ENCODE measurements at regions not wholly inside any gene's neighbourhood (a gene's known extent, or its start where the extent isn't known, plus 50 kb on each side); places are given as distances from the start of the nearest gene placed in this dataset.
A peak's percentile ranks its signal among the peaks of the same experiment; 100 is the strongest.
"Not testable (repeated sequence)": the region's sequence is repeated elsewhere in the genome, so short reads cannot be mapped to it uniquely, and the experiment has no call there.

- TF ChIP-seq CTCF (IDR thresholded peaks at IDR 0.05), result no peak
- no peak for TF ChIP-seq EP300 (IDR thresholded peaks at IDR 0.05)
- DNase-seq, result no peak
- intact Hi-C loops (cut with DNase I; ENCODE audit: low total_unique reads), result no loop called here
- 89 to 95% (median 92%) methylated on average over 3 of the region's 3 CpGs for WGBS, 5 donors
- H3K4me3 ChIP-seq, result no peak overlapping the region
- H3K9me3 ChIP-seq, result no peaks in the 10 kb centered on the region
- no peak overlapping the region for H3K27ac ChIP-seq
- no peaks in the 10 kb centered on the region for H3K4me1 ChIP-seq
- no peaks in the 10 kb centered on the region for H3K27me3 ChIP-seq
- H3K36me3 ChIP-seq, result no peaks in the 10 kb centered on the region
Measured at GRCh38 chr3:94643400-94643799, 580.5 kb downstream of the NSUN3 start.

DNA sequence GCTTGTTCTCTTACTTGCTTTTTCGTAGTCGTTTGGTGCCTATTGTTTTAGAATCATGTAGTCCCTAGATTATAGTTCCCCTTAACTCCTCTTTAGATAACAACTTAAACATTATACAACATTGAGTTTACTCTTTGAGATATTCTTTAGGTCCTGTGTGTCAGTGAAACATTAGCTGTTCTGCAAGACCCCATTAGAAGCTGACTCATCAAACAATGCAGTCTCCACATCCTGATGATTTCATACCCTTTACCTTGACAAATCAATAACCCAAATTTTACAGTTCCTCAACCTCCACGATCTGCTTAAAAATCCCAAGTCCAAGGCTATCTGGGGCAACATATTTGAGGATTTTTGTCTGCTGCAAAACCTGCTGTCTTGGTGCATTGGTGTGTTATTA, 582.9 kb downstream of the NSUN3 start:
- Histone ChIP-seq H3K9me3 (no peaks in the 10 kb centered on the region), H3K36me3 (no peaks in the 10 kb centered on the region), H3K4me3 (no peak overlapping the region), H3K4me1 (peaks cover 0 to 3% (median 0%) of the 10 kb centered on the region in 4 donors), H3K27me3 (no peaks in the 10 kb centered on the region), H3K27ac (no peak overlapping the region)
- no peak for DNase-seq
- WGBS, 5 donors, result 36 to 63% (median 56%) methylated on average over 3 of the region's 3 CpGs
- TF ChIP-seq CTCF (IDR thresholded peaks at IDR 0.05), result no peak
- no peak for TF ChIP-seq POLR2A (IDR thresholded peaks at IDR 0.05)
- TF ChIP-seq POLR2AphosphoS5 (IDR thresholded peaks at IDR 0.05), result no peak
- TF ChIP-seq EP300 (IDR thresholded peaks at IDR 0.05), result no peak
- intact Hi-C loops (cut with DNase I; ENCODE audit: low total_unique reads), result no loop called here

DNA sequence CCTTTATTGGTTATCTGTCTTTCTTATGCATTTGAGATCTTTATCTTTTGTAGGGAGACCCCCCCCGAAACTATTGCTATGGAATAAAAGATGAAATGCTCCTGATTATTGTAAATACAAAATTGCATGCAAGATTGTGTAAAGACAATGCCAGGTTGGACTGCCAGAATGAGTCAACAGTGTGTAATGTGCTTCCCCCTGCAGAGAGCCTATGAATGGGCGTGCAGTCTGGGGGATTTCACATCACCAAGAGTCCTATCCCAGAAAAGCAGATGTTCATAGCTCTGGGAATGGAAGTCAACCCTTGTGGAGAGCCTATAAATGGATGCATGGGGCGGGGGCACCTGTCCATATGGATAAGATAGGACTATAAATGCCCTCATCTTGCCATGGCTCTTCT, 584.3 kb downstream of the NSUN3 start:
- Histone ChIP-seq H3K4me3 (no peak overlapping the region), H3K27me3 (no peaks in the 10 kb centered on the region), H3K9me3 (no peaks in the 10 kb centered on the region), H3K4me1 (peaks cover 0 to 3% (median 0%) of the 10 kb centered on the region in 4 donors), H3K27ac (no peak overlapping the region), H3K36me3 (no peaks in the 10 kb centered on the region)
- intact Hi-C loops (cut with DNase I; ENCODE audit: low total_unique reads), result no loop called here
- WGBS, 5 donors, result 57 to 80% (median 73%) methylated on average over 3 of the region's 3 CpGs
- no peak for TF ChIP-seq POLR2A (IDR thresholded peaks at IDR 0.05)
- no peak for TF ChIP-seq EP300 (IDR thresholded peaks at IDR 0.05)
- no peak for TF ChIP-seq CTCF (IDR thresholded peaks at IDR 0.05)
- TF ChIP-seq POLR2AphosphoS5 (IDR thresholded peaks at IDR 0.05), result no peak
- DNase-seq, result no peak

DNA sequence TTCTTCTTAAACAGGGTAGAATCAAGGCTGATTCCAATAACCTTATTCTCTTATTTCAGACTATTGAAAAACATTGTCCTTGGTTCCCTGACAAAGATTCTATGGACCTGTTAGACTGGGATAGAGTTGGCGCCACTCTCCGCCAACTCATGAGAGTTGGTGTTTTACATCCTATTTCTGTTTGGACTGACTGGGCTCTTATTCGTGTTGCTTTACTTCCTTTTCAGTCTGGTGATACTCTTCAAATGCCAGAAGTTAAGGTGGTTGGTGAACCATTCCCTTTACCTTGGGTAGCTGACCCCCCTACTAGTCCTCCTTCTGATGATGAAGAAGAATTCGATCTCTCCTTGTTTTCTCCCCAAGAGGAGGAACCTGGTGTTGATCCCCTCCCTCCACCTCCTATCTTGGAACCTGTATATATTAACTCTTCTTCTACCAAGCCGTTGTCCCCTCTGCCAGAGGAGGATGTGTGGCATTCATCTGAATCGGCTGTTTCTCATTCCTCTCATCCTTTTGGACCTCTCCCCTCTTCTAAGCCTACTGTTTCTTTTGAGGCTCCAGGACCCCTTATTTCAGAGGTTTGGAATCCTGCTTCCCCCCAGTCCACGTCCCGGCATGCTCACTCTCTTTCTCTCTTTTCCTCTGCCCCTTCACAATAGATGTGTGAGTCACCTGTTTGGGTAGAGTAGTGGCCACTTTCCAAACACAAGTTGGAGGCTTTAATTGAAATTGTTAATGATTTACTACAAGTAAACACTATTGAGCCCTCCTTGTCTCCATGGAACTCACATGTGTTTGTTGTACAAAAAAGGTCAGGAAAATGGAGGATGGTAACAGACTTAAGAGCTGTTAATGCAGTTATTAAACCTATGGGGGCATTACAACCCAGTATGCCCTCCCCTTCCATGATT, 585.7 kb downstream of the NSUN3 start:
- Histone ChIP-seq H3K4me3 (peak overlapping the region in 3 of 4 donors; percentile 10 to 17 (median 12)), H3K27ac (peak overlapping the region; percentile 76 to 83 (median 79))
- H3K27me3 ChIP-seq; H3K36me3 ChIP-seq; intact Hi-C loops (cut with DNase I; ENCODE audit: low total_unique reads); H3K9me3 ChIP-seq; H3K4me1 ChIP-seq: not testable (repeated sequence)
- TF ChIP-seq POLR2AphosphoS5 (IDR thresholded peaks at IDR 0.05), result peak in 2 of 3 donors; percentile 8 to 45
- WGBS, 5 donors, result 34 to 60% (median 38%) methylated on average over 8 of the region's 8 CpGs
- peak; percentile 47 to 79 for DNase-seq

DNA sequence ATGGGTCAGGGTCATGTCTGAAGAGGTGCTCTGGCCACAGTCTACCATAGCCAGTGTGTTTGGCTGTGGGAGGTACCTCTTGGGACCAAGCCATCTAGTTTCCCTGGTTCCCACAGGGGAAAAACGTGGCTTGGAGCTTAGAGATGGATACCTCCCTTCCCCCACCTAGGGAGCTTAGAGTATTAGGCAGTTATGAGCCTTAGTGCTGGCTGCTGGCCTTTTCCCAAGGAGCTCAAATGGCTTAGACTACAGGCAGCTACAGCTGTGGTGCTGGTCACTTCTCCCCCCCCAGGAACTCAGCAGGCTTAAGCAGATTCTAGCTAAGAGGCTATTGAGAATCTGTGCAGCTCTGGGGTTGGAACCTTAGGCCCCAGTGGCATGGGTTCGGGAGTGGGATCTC, 591.2 kb downstream of the NSUN3 start:
- peaks cover 0 to 8% (median 0%) of the 10 kb centered on the region in 4 donors for H3K4me1 ChIP-seq
- no peak for DNase-seq
- no peak overlapping the region for H3K4me3 ChIP-seq

More for the DNA sequence above, 591.2 kb downstream of the NSUN3 start:
- intact Hi-C loops (cut with DNase I; ENCODE audit: low total_unique reads), result no loop called here
- TF ChIP-seq EP300 (IDR thresholded peaks at IDR 0.05) (no peak), POLR2A (IDR thresholded peaks at IDR 0.05) (no peak), CTCF (IDR thresholded peaks at IDR 0.05) (no peak), POLR2AphosphoS5 (IDR thresholded peaks at IDR 0.05) (no peak)
- Histone ChIP-seq H3K27ac (no peak overlapping the region), H3K36me3 (no peaks in the 10 kb centered on the region), H3K27me3 (no peaks in the 10 kb centered on the region), H3K9me3 (no peaks in the 10 kb centered on the region)
- WGBS, 5 donors, result 20 to 100% (median 74%) methylated on average over 1 to 2 of the region's 2 CpGs

All from stomach (tissue), 8 donors.